OCI-LY3 (cell line): ENCODE measurements at regions not wholly inside any gene's neighbourhood (a gene's known extent, or its start where the extent isn't known, plus 50 kb on each side); places are given as distances from the start of the nearest gene placed in this dataset.

Source experiments
- H2AFZ ChIP-seq: fragments of 200-600, 300-600 bp; shearing (Covaris generic); 2 replicates; pipeline ENCODE4 v1.6.0; 2014; ENCODE audit warnings: antibody characterized with exemption, low read depth, low read length
- H3K27ac ChIP-seq: fragments of 200-600, 300-600 bp; sonication (generic); 2 replicates; pipeline ENCODE4 v1.5.1; 2014; ENCODE audit warnings: mild to moderate bottlenecking, low read length, moderate library complexity, mixed read lengths
- H3K27me3 ChIP-seq: fragments of 200-600, 300-600 bp; sonication (generic); 2 replicates; pipeline ENCODE4 v1.6.1; 2014; ENCODE audit warnings: low read depth, low read length, mixed read lengths
- H3K36me3 ChIP-seq: fragments of 200-600, 300-600 bp; sonication (generic); replicated peaks from 2 replicates; pipeline ENCODE3; 2014; ENCODE audit warnings: low read depth, low read length, mixed read lengths
- H3K4me1 ChIP-seq: fragments of 300-600, 200-600 bp; sonication (generic); 2 replicates; pipeline ENCODE4 v1.6.1; 2014; ENCODE audit warnings: low read length, mixed read lengths
- H3K4me2 ChIP-seq: fragments of 200-600, 300-600 bp; sonication (generic); 2 replicates; pipeline ENCODE4 v1.6.1; 2014; ENCODE audit warnings: low read length, mixed read lengths
- H3K4me3 ChIP-seq: fragments of 300-600, 200-600 bp; sonication (generic); 2 replicates; pipeline ENCODE4 v1.5.1; 2014; ENCODE audit warnings: antibody characterized with exemption, mild to moderate bottlenecking, low read length, moderate library complexity
- H3K79me2 ChIP-seq: fragments of 300-600, 200-600 bp; shearing (Covaris generic); 2 replicates; pipeline ENCODE4 v1.6.1; 2014; ENCODE audit warnings: mild to moderate bottlenecking, low read length, mixed read lengths
- H3K9ac ChIP-seq: fragments of 300-600, 200-600 bp; shearing (Covaris generic); 2 replicates; pipeline ENCODE4 v1.6.0; 2014; ENCODE audit warnings: mild to moderate bottlenecking, low read length, moderate library complexity
- H3K9me3 ChIP-seq: fragments of 200-600, 300-600 bp; shearing (Covaris generic); 2 replicates; pipeline ENCODE4 v1.6.1; 2014; ENCODE audit warnings: low read length, mixed read lengths; ENCODE audit not compliant: insufficient read depth
- H4K20me1 ChIP-seq: fragments of 200-600, 300-600 bp; sonication (generic); 2 replicates; pipeline ENCODE4 v1.6.1; 2016; ENCODE audit warnings: low read length, mixed read lengths; ENCODE audit not compliant: insufficient read depth
- EZH2phosphoT487 ChIP-seq: fragments of 200-600 bp; shearing (Covaris generic); IDR thresholded peaks from 2 replicates; pipeline ENCODE4 v1.6.1; 2018; ENCODE audit warnings: antibody characterized with exemption, mixed run types, low read depth
- TF ChIP-seq, protein P1 (sequence below): fragments of 200-600, 300-600 bp; sonication (generic); IDR thresholded peaks from 2 replicates; pipeline ENCODE4 v1.5.1; 2014; ENCODE audit warnings: antibody characterized with exemption, low read length, low read depth

DNA sequence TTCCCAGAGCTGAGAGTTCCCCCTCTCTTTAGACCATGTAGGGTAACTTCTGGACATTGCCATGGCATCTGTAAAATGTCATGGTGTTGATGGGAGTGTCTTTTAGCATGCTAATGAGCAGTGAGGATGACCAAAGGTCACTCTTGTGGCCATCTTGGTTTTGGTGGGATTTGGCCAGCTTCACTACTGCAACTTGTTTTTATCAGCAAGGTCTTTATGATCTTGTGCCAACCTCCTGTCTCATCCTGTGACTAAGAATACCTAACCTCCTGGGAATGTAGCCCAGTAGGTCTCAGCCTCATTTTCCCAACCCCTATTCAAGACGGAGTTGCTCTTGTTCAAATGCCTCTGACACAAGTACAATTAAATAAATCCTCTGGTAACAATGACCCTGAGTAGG, 244.4 kb downstream of the NEDD1 start:
- Histone ChIP-seq H3K79me2 (no peaks in the 10 kb centered on the region), H3K9me3 (no peaks in the 10 kb centered on the region), H3K36me3 (no peaks in the 10 kb centered on the region), H3K4me2 (no peak overlapping the region), H3K4me3 (no peak overlapping the region), H2AFZ (no peak overlapping the region), H3K27me3 (0 out of 2 replicates have a peak, but pooled peaks cover 6% of the 10 kb centered on the region), H3K4me1 (no peaks in the 10 kb centered on the region), H3K27ac (no peak overlapping the region), H4K20me1 (no peaks in the 10 kb centered on the region), H3K9ac (no peak overlapping the region)
- TF ChIP-seq, protein P1, sequence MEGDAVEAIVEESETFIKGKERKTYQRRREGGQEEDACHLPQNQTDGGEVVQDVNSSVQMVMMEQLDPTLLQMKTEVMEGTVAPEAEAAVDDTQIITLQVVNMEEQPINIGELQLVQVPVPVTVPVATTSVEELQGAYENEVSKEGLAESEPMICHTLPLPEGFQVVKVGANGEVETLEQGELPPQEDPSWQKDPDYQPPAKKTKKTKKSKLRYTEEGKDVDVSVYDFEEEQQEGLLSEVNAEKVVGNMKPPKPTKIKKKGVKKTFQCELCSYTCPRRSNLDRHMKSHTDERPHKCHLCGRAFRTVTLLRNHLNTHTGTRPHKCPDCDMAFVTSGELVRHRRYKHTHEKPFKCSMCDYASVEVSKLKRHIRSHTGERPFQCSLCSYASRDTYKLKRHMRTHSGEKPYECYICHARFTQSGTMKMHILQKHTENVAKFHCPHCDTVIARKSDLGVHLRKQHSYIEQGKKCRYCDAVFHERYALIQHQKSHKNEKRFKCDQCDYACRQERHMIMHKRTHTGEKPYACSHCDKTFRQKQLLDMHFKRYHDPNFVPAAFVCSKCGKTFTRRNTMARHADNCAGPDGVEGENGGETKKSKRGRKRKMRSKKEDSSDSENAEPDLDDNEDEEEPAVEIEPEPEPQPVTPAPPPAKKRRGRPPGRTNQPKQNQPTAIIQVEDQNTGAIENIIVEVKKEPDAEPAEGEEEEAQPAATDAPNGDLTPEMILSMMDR: no peak
- no peak for TF ChIP-seq EZH2phosphoT487

DNA sequence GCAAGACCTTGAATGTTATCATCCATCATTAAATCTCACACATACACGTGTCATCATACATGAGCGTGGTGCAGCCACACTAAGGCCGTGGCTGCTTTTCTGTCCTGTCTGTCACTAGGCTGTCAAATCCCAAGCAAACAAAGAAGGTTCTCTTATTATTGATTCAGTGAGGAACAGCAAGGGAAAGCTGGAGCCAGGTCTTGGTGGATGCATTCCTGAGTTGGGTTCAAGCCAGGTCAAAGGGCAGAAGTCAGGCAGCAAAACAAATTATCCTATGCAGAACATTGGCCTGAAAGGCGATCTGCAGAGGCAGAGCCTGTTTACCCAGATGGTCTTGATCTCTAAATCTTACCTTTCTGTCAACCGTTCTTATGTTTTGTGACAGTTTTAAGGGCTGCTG, 252.3 kb downstream of the NEDD1 start:
- Histone ChIP-seq H4K20me1 (no peaks in the 10 kb centered on the region), H3K9me3 (no peaks in the 10 kb centered on the region), H3K4me2 (no peak overlapping the region), H2AFZ (no peak overlapping the region), H3K4me1 (no peaks in the 10 kb centered on the region), H3K36me3 (no peaks in the 10 kb centered on the region), H3K27me3 (no peaks in the 10 kb centered on the region), H3K9ac (no peak overlapping the region), H3K79me2 (no peaks in the 10 kb centered on the region), H3K4me3 (no peak overlapping the region), H3K27ac (no peak overlapping the region)
- no peak for TF ChIP-seq EZH2phosphoT487
- TF ChIP-seq, protein P1: no peak

DNA sequence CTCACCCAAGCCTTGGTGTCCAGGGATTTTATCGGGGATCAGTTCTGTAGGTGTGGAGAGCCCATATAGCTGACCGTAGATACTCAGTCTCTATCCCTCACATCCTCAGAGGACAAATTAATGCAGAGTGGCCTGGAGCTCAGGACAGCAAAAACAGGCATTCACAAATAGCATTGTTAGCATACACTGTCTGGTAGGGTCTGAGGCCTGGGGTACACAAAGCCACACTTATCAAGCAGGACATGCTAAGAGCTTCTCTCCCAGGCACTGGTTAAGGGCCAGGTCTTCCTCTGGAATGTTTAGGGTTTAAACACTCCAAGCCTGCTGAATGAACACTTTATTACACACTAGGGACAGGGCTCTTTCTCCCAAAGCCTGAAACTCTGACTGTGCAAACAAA, 253.2 kb downstream of the NEDD1 start:
- no peaks in the 10 kb centered on the region for H4K20me1 ChIP-seq
- TF ChIP-seq, protein P1: no peak
- no peak for TF ChIP-seq EZH2phosphoT487
- no peaks in the 10 kb centered on the region for H3K9me3 ChIP-seq
- no peak overlapping the region for H3K4me2 ChIP-seq
- H3K4me3 ChIP-seq: no peak overlapping the region
- H3K27ac ChIP-seq: no peak overlapping the region
- H3K27me3 ChIP-seq: no peaks in the 10 kb centered on the region
- no peaks in the 10 kb centered on the region for H3K4me1 ChIP-seq
- H3K9ac ChIP-seq: no peak overlapping the region
- no peaks in the 10 kb centered on the region for H3K79me2 ChIP-seq
- H2AFZ ChIP-seq: no peak overlapping the region
- H3K36me3 ChIP-seq: no peaks in the 10 kb centered on the region

DNA sequence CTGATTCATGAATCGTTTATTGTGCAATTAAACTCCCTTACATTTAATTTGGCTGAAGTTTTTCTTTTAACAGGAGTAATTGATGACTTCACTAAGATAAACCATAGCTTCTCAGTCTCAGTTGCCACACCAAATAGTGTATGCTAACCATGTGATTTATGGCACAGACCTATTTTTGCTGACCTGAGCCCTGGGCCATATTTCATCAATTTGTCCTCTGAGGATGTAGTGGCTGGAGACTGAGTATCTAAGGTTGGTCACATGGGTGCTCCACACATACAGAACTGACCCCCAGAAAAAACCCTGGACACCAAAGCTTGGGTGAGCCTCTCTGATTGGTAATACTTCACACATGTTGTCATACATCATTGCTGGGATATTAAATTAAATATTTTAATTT, 255.1 kb downstream of the NEDD1 start:
- Histone ChIP-seq H3K27ac (no peak overlapping the region), H3K4me3 (no peak overlapping the region), H3K4me2 (no peak overlapping the region), H3K27me3 (no peaks in the 10 kb centered on the region), H3K79me2 (no peaks in the 10 kb centered on the region), H2AFZ (no peak overlapping the region), H4K20me1 (no peaks in the 10 kb centered on the region), H3K9ac (no peak overlapping the region), H3K9me3 (no peaks in the 10 kb centered on the region), H3K36me3 (no peaks in the 10 kb centered on the region), H3K4me1 (no peaks in the 10 kb centered on the region)
- TF ChIP-seq, protein P1: no peak
- no peak for TF ChIP-seq EZH2phosphoT487
